NCI-H748 (cell line): ENCODE measurements at regions not wholly inside any gene's neighbourhood (a gene's known extent, or its start where the extent isn't known, plus 50 kb on each side); places are given as distances from the start of the nearest gene placed in this dataset.

Source experiments
- DNase-seq: peaks from one replicate; lab custom pipeline; 2025; ENCODE audit not compliant: unreplicated experiment; lab: John Stamatoyannopoulos, UW

GRCh38 chr13:31956980-31957644 is 74.5 kb upstream of the FRY start:
- DNase-seq = no peak

- no peak for DNase-seq
These were observed 73.8 kb upstream of the FRY start for GRCh38 chr13:31957772-31958171.

DNA sequence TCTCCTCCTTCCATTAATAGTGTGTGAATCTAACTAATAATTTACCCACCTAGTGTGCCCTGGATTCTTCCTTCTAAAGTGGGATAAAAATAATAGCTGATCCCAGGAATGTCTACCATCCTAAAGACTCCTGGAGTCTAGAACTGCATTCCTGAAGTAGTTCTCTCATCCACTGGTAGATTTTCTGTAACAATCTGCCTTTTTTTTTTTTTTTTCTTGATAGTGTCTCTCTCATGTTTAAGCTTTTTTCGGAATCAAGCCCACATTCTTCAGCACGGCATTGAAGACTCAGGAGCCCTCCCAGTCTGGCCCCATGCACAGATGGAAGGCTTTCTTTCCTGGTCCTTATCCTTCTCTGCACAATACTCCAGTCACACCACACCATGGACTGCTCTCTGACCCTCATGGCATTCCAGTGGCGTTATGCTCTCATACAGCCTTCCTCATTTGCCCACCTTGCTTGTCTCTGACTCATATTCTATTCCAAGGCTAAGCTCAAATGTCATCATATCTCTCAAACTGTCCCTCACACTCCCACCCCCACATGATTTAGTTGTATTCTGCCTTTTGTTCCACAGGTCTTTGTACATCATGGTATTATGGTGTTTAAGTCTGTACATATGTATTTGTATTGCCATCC is 68.7 kb upstream of the FRY start:
- no peak for DNase-seq

- DNase-seq = no peak
These were observed 67.9 kb upstream of the FRY start for GRCh38 chr13:31963631-31964030.

DNA sequence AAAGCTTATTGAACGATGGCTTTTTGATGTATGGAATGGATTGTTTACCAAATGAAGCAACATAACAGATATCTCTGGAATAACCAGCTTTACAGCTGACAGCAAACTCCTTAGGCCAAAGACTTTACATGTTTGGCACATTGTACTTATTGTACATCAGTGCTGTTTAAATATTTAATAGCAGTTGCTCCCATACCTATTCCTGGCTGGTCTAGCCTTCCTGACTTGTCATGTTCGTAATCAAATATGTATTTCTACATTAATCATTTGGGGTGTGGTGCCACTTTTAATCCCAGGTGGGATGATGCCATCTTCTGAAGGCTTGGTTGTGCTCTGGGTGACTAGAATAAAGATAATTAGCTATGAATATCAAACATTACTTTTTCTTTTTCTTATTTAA is 67.4 kb upstream of the FRY start:
- no peak for DNase-seq

GRCh38 chr13:31965361-31966066 is 66.1 kb upstream of the FRY start:
- no peak for DNase-seq

DNA sequence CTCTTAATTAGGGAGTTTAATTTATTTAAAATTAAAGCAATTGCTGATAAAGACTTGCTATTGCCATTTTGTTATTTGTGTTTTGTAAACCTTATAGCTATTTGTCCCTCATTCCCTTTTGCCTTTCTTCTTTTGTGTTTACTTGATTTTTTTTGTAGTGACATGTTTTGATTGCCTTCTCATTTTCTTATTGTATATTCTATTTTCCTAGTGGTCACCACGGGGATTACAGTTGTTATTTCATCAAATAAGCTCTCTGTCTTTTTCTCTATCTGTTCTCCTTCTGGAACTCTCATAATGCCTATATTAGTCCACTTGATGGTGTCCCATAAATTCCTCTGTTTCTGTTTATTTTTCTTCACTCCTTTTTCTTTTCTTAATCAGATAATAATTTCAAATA is 64.4 kb upstream of the FRY start:
- peak; percentile 30 for DNase-seq

GRCh38 chr13:31968473-31968872 is 63.1 kb upstream of the FRY start:
- DNase-seq = no peak

GRCh38 chr13:31970231-31970930 is 61.2 kb upstream of the FRY start:
- DNase-seq = no peak

GRCh38 chr13:31972453-31972852 is 59.1 kb upstream of the FRY start:
- DNase-seq = no peak

GRCh38 chr13:31978021-31978420 is 53.6 kb upstream of the FRY start:
- DNase-seq = no peak

DNA sequence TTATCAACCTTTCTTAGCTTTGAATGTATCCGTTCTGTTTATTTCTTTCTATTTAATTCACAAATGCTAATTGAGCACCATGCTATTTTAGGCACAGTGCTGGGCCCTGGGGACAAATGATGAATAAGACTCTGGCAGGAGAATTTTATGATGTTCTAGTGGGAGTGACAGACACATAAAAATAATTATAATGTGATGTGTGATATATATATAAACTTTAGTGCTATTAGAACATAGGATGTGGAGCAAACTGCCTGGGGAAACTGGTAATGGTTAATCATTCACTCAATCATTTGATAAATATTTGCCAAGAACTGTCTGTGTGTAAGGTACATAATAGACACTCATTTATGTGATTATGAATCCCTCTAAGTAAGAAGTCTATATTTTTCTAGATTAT is 50.7 kb upstream of the FRY start:
- DNase-seq = no peak
